ENCODE measurements at regions not wholly inside any gene's neighbourhood (a gene's known extent, or its start where the extent isn't known, plus 50 kb on each side); places are given as distances from the start of the nearest gene placed in this dataset.
"Not testable (repeated sequence)": the region's sequence is repeated elsewhere in the genome, so short reads cannot be mapped to it uniquely, and the experiment has no call there.

- no peak for DNase-seq (ENCODE audit: insufficient read length, low spot score)
- TF ChIP-seq CTCF (IDR thresholded peaks at IDR 0.05; ENCODE audit: insufficient read depth, missing control alignments) = no peak
- no peak for FAIRE-seq
Observed at GRCh38 chr16:5205361-5206040, 107.9 kb upstream of the EEF2KMT start.

DNA sequence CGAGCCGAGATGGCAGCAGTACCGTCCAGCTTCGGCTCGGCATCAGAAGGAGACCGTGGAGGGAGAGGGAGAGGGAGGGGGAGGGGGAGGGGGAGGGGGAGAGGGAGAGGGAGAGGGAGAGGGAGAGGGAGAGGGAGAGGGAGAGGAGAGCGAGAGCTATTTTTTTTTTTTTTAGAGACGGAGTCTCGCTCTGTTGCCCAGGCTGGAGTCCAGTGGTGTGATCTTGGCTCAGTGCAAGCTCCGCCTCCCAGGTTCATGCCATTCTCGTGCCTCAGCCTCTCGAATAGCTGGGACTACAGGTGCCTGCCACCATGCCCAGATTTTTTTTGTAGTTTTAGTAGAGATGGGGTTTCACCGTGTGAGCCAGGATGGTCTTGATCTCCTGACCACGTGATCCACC, 106.1 kb upstream of the EEF2KMT start:
- FAIRE-seq; DNase-seq (ENCODE audit: insufficient read length, low spot score): not testable (repeated sequence)

GRCh38 chr16:5200123-5200522, 102.5 kb upstream of the EEF2KMT start:
- no peak for TF ChIP-seq CTCF (IDR thresholded peaks at IDR 0.05; ENCODE audit: insufficient read depth, missing control alignments)
- DNase-seq (ENCODE audit: insufficient read length, low spot score) (no peak), FAIRE-seq (no peak)

GRCh38 chr16:5196204-5196603, 98.6 kb upstream of the EEF2KMT start:
- DNase-seq (ENCODE audit: insufficient read length, low spot score) (no peak), FAIRE-seq (no peak)
- no peak for TF ChIP-seq CTCF (IDR thresholded peaks at IDR 0.05; ENCODE audit: insufficient read depth, missing control alignments)

DNA sequence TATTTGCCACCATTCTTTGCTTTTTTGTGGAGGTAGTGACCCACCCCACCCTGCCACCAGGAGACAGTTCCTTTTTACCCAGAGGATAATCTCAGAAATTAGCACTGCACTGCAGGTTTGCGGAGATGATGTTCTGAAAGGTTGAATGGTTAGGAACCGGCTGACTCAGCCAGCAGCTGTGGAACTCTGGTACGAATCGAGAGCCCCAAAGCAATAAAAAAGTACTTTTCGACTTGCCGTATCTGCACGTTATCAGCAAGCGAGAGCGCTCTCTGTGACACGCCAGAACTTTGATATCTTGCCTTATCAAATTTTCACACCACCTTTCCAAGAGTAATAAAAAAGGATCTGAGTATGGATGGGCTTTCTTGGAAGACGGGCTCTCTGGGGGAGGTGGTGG, 96.3 kb upstream of the EEF2KMT start:
- FAIRE-seq (no peak), DNase-seq (ENCODE audit: insufficient read length, low spot score) (no peak)
- TF ChIP-seq CTCF (IDR thresholded peaks at IDR 0.05; ENCODE audit: insufficient read depth, missing control alignments) = no peak

GRCh38 chr16:5188989-5189352, 91.4 kb upstream of the EEF2KMT start:
- no peak for DNase-seq (ENCODE audit: insufficient read length, low spot score)
- no peak for FAIRE-seq
- TF ChIP-seq CTCF (IDR thresholded peaks at IDR 0.05; ENCODE audit: insufficient read depth, missing control alignments) = no peak

DNA sequence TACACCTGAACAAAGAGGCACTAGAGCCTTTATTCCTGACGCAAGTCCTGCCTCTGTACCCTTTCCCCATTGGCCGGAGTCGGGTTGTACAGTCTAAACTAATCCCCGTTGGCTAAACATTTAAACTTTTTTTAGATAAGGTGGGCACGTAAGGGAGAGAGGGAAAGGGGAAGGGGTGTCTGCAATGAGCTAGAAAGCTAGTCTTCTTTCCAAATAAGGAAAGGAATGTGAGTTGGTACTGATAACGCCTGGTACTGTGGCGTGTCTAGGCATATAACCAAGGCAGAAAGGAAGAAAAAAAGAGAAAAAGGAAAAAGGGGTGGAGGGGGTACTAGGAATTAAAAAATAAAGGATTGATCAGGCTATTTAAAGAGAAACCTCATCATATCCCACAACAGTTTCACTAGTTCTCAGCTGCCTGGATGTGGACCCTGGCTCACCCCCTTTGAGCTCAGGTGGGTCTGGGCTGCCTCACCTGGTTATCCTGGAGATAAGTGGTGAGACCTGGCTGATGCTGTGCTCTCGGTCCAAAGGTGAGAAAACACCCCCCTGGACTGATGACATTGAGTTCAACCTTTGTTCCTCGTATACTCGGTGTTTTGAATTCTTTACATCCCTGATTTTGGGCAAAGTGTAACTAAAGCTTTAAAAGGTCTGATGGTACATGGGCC, 90.9 kb upstream of the EEF2KMT start:
- no peak for DNase-seq (ENCODE audit: insufficient read length, low spot score)
- no peak for TF ChIP-seq CTCF (IDR thresholded peaks at IDR 0.05; ENCODE audit: insufficient read depth, missing control alignments)
- FAIRE-seq = no peak
